Gastroesophageal sphincter (tissue), 3 donors: ENCODE measurements at regions not wholly inside any gene's neighbourhood (a gene's known extent, or its start where the extent isn't known, plus 50 kb on each side); places are given as distances from the start of the nearest gene placed in this dataset.

Experiments
- CTCF ChIP-seq, 4 experiments: fragments of 200-600 bp in 2 of 4; fragments of 450-650 bp in 2 of 4; sonication (generic) in 1 of 4; IDR thresholded peaks; one replicate each; pipeline ENCODE4 v1.5.1; 2017 to 2019; ENCODE audit warnings: antibody characterized with exemption in 4 of 4, mild to moderate bottlenecking in 2 of 4, moderate library complexity in 2 of 4
- EP300 ChIP-seq: sonication (generic); formaldehyde crosslinking; IDR thresholded peaks from one replicate; pipeline ENCODE4 v1.6.1; 2017; ENCODE audit warnings: antibody characterized with exemption, mild to moderate bottlenecking
- POLR2A ChIP-seq, 2 donors: fragments of 450-650 bp; IDR thresholded peaks; one replicate each; pipeline ENCODE4 v1.6.1; 2017; ENCODE audit warnings: antibody characterized with exemption in 2 of 2, mild to moderate bottlenecking in 2 of 2, moderate library complexity in 1 of 2
- POLR2AphosphoS5 ChIP-seq: sonication (generic); formaldehyde crosslinking; IDR thresholded peaks from one replicate; pipeline ENCODE4 v1.6.1; 2017; ENCODE audit warnings: antibody characterized with exemption

- TF ChIP-seq CTCF (IDR thresholded peaks at IDR 0.05), result no peak
- TF ChIP-seq POLR2A (IDR thresholded peaks at IDR 0.05), result no peak
- TF ChIP-seq EP300, result no peak
- TF ChIP-seq POLR2AphosphoS5, result no peak
Observed at GRCh38 chr11:126134461-126135155, 71.9 kb upstream of the CDON start.
